Astrocyte of the cerebellum (primary cell): ENCODE measurements at regions not wholly inside any gene's neighbourhood (a gene's known extent, or its start where the extent isn't known, plus 50 kb on each side); places are given as distances from the start of the nearest gene placed in this dataset.

Experiments
- DNase-seq: peaks from one replicate; pipeline ENCODE4 v3.0.0-alpha.2; 2011; ENCODE audit warnings: low read depth
- H3K4me3 ChIP-seq: 2 replicates; pipeline ENCODE4 v1.5.1; 2011; ENCODE audit warnings: mild to moderate bottlenecking, low read depth, low read length, moderate library complexity
- in situ Hi-C: cut with HindIII; loops from 2 replicates; pipeline ENCODE4 v1.10.0; 2017; ENCODE audit warnings: low sequenced_read_pairs
- TF ChIP-seq, protein P1 (sequence below): IDR thresholded peaks from 2 replicates; pipeline ENCODE4 v1.5.1; 2012; ENCODE audit warnings: low read length, low read depth, moderate library complexity, mild to moderate bottlenecking; ENCODE audit errors: missing control alignments

DNA sequence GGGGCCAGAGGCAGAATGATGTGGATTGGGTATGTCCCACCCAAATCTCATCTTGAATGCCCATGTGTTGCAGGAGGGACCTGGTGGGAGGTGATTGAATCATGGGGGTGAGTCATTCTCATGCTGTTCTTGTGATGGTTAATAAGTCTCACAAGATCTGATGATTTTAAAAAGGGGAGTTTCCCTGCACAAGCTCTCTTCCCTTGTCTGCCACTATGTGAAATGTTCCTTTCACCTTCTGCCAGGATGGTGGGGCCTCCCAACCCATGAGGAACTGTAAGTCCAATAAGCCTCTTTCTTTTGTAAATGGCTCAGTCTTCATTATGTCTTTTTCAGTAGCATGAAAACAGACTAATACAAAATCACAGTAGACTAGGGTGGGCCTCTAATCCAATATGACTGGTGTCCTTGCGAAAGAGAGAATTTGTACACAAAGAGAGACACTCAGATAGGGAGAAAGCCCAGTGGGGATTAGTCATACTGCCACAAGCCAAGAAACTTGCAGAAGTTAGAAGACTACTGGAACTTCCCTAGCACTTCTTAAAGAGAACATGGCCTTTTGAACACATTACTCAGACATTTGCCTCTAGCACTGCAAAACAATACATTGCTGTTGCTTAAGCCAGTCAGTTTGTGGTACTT is 68.4 kb downstream of the ANXA1 start:
- TF ChIP-seq, protein P1, sequence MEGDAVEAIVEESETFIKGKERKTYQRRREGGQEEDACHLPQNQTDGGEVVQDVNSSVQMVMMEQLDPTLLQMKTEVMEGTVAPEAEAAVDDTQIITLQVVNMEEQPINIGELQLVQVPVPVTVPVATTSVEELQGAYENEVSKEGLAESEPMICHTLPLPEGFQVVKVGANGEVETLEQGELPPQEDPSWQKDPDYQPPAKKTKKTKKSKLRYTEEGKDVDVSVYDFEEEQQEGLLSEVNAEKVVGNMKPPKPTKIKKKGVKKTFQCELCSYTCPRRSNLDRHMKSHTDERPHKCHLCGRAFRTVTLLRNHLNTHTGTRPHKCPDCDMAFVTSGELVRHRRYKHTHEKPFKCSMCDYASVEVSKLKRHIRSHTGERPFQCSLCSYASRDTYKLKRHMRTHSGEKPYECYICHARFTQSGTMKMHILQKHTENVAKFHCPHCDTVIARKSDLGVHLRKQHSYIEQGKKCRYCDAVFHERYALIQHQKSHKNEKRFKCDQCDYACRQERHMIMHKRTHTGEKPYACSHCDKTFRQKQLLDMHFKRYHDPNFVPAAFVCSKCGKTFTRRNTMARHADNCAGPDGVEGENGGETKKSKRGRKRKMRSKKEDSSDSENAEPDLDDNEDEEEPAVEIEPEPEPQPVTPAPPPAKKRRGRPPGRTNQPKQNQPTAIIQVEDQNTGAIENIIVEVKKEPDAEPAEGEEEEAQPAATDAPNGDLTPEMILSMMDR, result no peak
- DNase-seq, result no peak
- H3K4me3 ChIP-seq, result no peak overlapping the region
- in situ Hi-C loops, result loop anchor here (10.0 kb wide), 1 partner anchor 285 kb away; no protein-coding TSS in a partner anchor

DNA sequence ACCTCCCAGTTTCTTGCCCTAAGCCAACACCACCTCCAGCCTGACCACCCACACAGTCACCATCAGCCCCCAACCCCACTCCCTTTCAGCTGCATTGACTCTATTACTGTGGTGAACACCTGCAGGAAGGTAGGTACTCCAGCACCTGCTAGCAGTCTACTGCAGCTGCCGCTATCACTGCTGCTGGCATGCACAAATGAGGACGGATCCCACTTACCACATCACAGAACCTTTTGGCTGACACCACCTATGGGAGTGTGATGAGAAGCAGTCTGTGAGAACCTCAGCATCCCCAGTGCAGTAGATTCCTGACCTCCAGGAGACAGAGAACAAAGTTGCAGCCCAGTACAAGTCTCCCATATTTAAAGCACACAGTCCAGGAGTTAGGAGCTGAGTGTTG is 71.9 kb downstream of the ANXA1 start:
- TF ChIP-seq, protein P1, result no peak
- no peak for DNase-seq
- in situ Hi-C loops, result loop anchor here (10.0 kb wide), 1 partner anchor 281 kb away; no protein-coding TSS in a partner anchor
- no peak overlapping the region for H3K4me3 ChIP-seq

DNA sequence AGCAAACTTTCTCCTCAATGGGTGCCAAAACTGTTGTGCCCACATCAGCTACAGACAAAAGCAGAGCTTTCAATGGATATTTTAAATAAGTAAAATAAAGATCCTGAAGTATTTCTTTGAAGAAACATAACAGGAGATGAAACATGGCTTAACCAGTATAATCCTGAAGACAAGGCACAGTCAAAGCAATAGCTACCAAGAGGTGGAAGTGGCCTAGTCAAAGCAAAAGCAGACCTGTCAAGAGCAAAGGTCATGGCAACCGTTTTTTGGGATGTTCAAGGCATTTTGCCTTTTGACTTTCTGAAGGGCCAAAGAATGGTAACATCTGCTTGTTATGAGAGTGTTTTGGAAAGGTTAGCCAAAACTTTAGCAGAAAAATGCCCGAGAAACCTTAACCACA is 77.9 kb downstream of the ANXA1 start:
- in situ Hi-C loops, result loop anchor here (10.0 kb wide), 1 partner anchor 275 kb away; no protein-coding TSS in a partner anchor
- no peak overlapping the region for H3K4me3 ChIP-seq
- TF ChIP-seq, protein P1, result no peak
- DNase-seq, result no peak

DNA sequence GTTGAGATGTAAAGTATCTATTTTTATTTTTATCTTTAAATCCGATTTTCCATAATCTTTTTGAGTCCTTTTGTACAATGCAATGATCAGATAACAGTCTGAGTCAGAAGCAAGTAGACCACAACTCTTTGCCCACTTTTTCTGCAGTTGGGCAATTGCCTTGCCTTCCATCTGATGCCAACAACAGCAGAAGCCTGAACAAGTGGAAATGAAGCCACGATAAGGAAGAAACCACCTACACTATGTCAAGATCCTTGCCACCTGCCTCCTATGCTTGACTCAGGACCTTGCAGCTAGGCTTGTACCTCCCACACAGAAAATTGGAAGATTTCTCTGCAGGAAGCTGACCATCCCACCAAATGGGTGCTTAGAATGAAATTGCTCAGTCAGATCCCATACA is 78.6 kb downstream of the ANXA1 start:
- in situ Hi-C loops, result no loop called here
- no peak for DNase-seq
- TF ChIP-seq, protein P1, result no peak
- no peak overlapping the region for H3K4me3 ChIP-seq

DNA sequence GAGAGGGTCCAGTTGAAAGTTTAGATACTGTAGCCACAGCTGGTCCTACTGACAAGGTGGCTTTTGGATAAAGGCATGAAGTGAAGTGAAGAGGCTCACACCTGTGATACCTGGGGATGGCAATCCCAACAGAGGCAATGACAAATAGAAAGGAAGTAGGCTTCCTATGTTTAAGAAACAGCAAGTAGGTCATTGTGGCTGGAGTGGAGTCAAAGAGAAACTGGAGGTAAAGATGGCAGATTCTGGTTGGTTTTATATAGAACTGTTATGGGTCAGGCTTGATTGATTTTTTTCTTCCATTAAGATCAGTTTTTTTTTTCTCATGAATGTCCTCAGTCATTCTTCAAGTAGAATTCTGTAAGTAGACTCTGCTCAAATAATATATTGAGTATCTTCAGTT is 79.5 kb downstream of the ANXA1 start:
- in situ Hi-C loops, result no loop called here
- no peak overlapping the region for H3K4me3 ChIP-seq
- TF ChIP-seq, protein P1, result no peak

DNA sequence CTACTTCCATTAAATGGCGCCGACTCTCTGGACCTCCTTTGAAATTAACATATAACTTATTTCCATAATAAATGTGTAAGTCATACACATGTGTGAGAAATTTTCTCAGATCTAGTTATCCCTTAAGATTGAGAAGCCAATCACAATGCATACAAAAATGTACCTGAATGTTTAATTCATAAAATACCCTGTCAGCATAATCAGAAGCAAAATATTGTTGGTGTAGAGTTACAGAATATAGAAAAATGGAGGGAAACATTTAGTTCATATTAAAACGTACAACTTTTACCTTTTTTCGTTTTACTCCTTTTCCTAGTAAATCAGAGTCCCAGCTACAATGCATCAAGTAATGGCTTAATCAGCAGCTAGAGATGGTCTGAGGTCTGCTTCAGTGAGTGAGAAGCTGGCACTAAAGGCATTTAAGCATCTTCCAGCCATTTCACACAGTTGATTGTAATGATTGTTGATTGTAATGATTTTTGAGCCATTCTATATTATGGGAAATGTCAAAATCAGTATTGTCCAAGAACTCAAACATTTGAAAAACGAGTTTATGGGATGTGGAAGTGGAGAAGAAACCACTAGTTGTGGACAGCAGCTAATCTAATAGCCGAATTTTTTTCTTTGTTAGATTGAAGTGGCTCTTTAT is 81.8 kb downstream of the ANXA1 start:
- DNase-seq, result no peak
- in situ Hi-C loops, result no loop called here
- H3K4me3 ChIP-seq, result no peak overlapping the region
- TF ChIP-seq, protein P1, result no peak

More for the DNA sequence above, 79.5 kb downstream of the ANXA1 start:
- no peak for DNase-seq
